ENCODE measurements at regions not wholly inside any gene's neighbourhood (a gene's known extent, or its start where the extent isn't known, plus 50 kb on each side); places are given as distances from the start of the nearest gene placed in this dataset.

- DNase-seq, result no peak
These were observed 140.3 kb downstream of the PJA1 start for GRCh38 chrX:69024931-69025330.

- DNase-seq, result no peak
These were observed 141.0 kb downstream of the PJA1 start for GRCh38 chrX:69024161-69024736.

GRCh38 chrX:69022430-69022829, 142.8 kb downstream of the PJA1 start:
- no peak for DNase-seq

- no peak for DNase-seq
These were observed 143.9 kb downstream of the PJA1 start for GRCh38 chrX:69021141-69021960.

GRCh38 chrX:69020316-69020715, 144.9 kb downstream of the PJA1 start:
- DNase-seq, result no peak

GRCh38 chrX:69019073-69019890, 146.0 kb downstream of the PJA1 start:
- DNase-seq, result no peak

GRCh38 chrX:69018416-69019072, 146.7 kb downstream of the PJA1 start:
- DNase-seq, result no peak

- DNase-seq, result no peak
These were observed 148.8 kb downstream of the PJA1 start for GRCh38 chrX:69016293-69016941.

- DNase-seq, result no peak
These were observed 149.5 kb downstream of the PJA1 start for GRCh38 chrX:69015564-69016292.

GRCh38 chrX:69015156-69015555, 150.1 kb downstream of the PJA1 start:
- DNase-seq, result no peak

GRCh38 chrX:69014200-69014599, 151.1 kb downstream of the PJA1 start:
- DNase-seq, result no peak

- DNase-seq, result no peak
These were observed 154.9 kb downstream of the PJA1 start for GRCh38 chrX:69010339-69010738.

- peak; percentile 1 for DNase-seq
These were observed 164.4 kb downstream of the PJA1 start for GRCh38 chrX:69000877-69001276.

GRCh38 chrX:68999931-69000330, 165.3 kb downstream of the PJA1 start:
- DNase-seq, result no peak

GRCh38 chrX:68999356-68999755, 165.9 kb downstream of the PJA1 start:
- DNase-seq, result no peak

GRCh38 chrX:68998716-68999115, 166.5 kb downstream of the PJA1 start:
- no peak for DNase-seq

GRCh38 chrX:68997911-68998310, 167.3 kb downstream of the PJA1 start:
- DNase-seq, result no peak

- DNase-seq, result no peak
These were observed 167.7 kb downstream of the PJA1 start for GRCh38 chrX:68997511-68997910.

GRCh38 chrX:68995780-68996551, 167.1 kb downstream of the EFNB1 start:
- DNase-seq, result no peak

- DNase-seq, result no peak
These were observed 166.6 kb downstream of the EFNB1 start for GRCh38 chrX:68995386-68995779.

GRCh38 chrX:68994891-68995255, 166.1 kb downstream of the EFNB1 start:
- DNase-seq, result no peak
